ENCODE measurements at regions not wholly inside any gene's neighbourhood (a gene's known extent, or its start where the extent isn't known, plus 50 kb on each side); places are given as distances from the start of the nearest gene placed in this dataset.

- TF ChIP-seq ZNF532 (CRISPR knock-in tag; IDR thresholded peaks at IDR 0.05; ENCODE audit: borderline replicate concordance): no peak
- no peak for TF ChIP-seq ZNF138 (CRISPR knock-in tag; conservative IDR thresholded peaks at IDR 0.05)
These were observed 274.4 kb upstream of the USP15 start (continued) for GRCh38 chr12:61985830-61986229.

GRCh38 chr12:61987173-61987572 lies 273.0 kb upstream of the USP15 start:
- no peak for DNase-seq (ENCODE audit: low spot score)
- ATAC-seq: no peak
- POLR2A ChIA-PET: no interaction called here
- TF ChIP-seq NFE2L1 (CRISPR knock-in tag; IDR thresholded peaks at IDR 0.05) (no peak), USF1 (CRISPR knock-in tag; IDR thresholded peaks at IDR 0.05) (no peak), E2F1 (CRISPR knock-in tag; IDR thresholded peaks at IDR 0.05) (no peak), NFATC4 (CRISPR knock-in tag; IDR thresholded peaks at IDR 0.05) (no peak), EMX1 (CRISPR knock-in tag; IDR thresholded peaks at IDR 0.05) (no peak), IRF1 (CRISPR knock-in tag; IDR thresholded peaks at IDR 0.05) (no peak), ZNF423 (CRISPR knock-in tag; IDR thresholded peaks at IDR 0.05) (no peak), RORB (CRISPR knock-in tag; IDR thresholded peaks at IDR 0.05) (no peak)
- no peaks in the 10 kb centered on the region for H3K36me3 Mint-ChIP-seq
- CTCF ChIA-PET: no interaction called here
- H3K27ac Mint-ChIP-seq: no peak overlapping the region
- H3K4me1 Mint-ChIP-seq: no peaks in the 10 kb centered on the region
- no peak overlapping the region for H3K4me3 Mint-ChIP-seq
- no peaks in the 10 kb centered on the region for H3K27me3 Mint-ChIP-seq (ENCODE audit: low read depth)
- no peaks in the 10 kb centered on the region for H3K9me3 Mint-ChIP-seq

GRCh38 chr12:61991661-61992060 lies 268.5 kb upstream of the USP15 start:
- no peak for DNase-seq (ENCODE audit: low spot score)
- no peaks in the 10 kb centered on the region for H3K27me3 Mint-ChIP-seq (ENCODE audit: low read depth)
- POLR2A ChIA-PET: no interaction called here
- no peaks in the 10 kb centered on the region for H3K9me3 Mint-ChIP-seq
- H3K27ac Mint-ChIP-seq: no peak overlapping the region
- H3K4me3 Mint-ChIP-seq: no peak overlapping the region
- no peak for ATAC-seq
- H3K36me3 Mint-ChIP-seq: no peaks in the 10 kb centered on the region
- no peaks in the 10 kb centered on the region for H3K4me1 Mint-ChIP-seq
- CTCF ChIA-PET: interaction anchor here (1.0 kb wide), 1 partner anchor 30 kb away, joined by 3 read pairs; no protein-coding TSS in a partner anchor
- TF ChIP-seq ZNF396 (CRISPR knock-in tag; IDR thresholded peaks at IDR 0.05; ENCODE audit: borderline replicate concordance) (no peak), GTF2I (CRISPR knock-in tag; conservative IDR thresholded peaks at IDR 0.05) (no peak), AR (CRISPR knock-in tag; IDR thresholded peaks at IDR 0.05) (no peak), ZNF121 (CRISPR knock-in tag; IDR thresholded peaks at IDR 0.05) (no peak), ZNF512 (CRISPR knock-in tag; IDR thresholded peaks at IDR 0.05; ENCODE audit: borderline replicate concordance) (no peak), SOX15 (CRISPR knock-in tag; IDR thresholded peaks at IDR 0.05) (no peak), ZNF219 (CRISPR knock-in tag; IDR thresholded peaks at IDR 0.05; ENCODE audit: borderline replicate concordance) (no peak), SMAD4 (CRISPR knock-in tag; IDR thresholded peaks at IDR 0.05) (no peak), ZNF263 (CRISPR knock-in tag; IDR thresholded peaks at IDR 0.05; ENCODE audit: low read depth) (no peak), EMX1 (CRISPR knock-in tag; IDR thresholded peaks at IDR 0.05) (no peak), IRF2 (CRISPR knock-in tag; IDR thresholded peaks at IDR 0.05; ENCODE audit: borderline replicate concordance, low read depth) (no peak), GABPB1 (CRISPR knock-in tag; IDR thresholded peaks at IDR 0.05) (no peak)
